HG03045 (cell line): ENCODE measurements at regions not wholly inside any gene's neighbourhood (a gene's known extent, or its start where the extent isn't known, plus 50 kb on each side); places are given as distances from the start of the nearest gene placed in this dataset.
"Not testable (repeated sequence)": the region's sequence is repeated elsewhere in the genome, so short reads cannot be mapped to it uniquely, and the experiment has no call there.

Experiments
- ATAC-seq: cut with Tn5 transposase; IDR thresholded peaks from one replicate; pipeline ENCODE4 v1.9.1; 2021; ENCODE audit warnings: mild to moderate bottlenecking, moderate library complexity; ENCODE audit not compliant: unreplicated experiment

DNA sequence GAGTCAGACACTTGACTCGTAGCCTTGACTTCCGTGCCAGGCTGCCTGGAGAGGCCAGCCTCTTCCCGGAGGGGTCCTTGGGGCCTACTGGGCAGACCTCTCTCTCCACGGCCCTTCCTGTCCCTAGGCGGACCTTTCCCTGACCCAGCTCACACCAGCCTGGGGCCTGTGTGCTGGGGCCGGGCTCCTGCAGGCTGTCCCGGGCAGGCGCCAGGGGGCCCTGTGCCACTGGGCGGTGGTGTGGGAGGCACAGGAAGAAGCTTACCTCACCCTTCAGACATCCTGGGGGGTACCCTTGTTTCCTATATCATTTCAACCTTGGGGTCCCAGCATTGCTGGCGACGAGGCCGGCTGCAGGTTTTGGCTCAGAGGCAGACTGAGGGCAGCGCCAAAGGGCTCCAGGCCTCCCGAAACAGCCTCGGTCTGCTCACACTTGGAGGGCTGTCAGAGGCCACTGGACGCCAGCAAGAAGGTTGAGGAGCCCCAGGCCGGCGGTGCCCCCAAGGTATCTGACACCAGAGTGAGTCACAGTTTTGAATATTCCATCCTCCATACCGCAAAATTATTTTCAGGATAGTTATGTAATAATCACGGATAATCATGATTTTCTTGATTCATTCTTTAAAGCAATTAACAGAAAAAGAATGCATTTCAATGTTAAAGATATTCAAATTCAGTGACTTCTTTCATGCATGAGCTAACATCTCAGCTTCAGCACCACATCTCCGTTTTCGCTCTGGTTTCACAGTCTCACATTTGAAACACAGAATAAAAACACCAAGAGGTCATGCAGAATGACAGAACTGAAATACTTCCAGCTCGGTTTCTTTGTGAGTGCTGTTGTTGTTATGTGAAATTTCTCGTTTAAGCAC lies 3967.6 kb upstream of the TPTE start:
- ATAC-seq = not testable (repeated sequence)

DNA sequence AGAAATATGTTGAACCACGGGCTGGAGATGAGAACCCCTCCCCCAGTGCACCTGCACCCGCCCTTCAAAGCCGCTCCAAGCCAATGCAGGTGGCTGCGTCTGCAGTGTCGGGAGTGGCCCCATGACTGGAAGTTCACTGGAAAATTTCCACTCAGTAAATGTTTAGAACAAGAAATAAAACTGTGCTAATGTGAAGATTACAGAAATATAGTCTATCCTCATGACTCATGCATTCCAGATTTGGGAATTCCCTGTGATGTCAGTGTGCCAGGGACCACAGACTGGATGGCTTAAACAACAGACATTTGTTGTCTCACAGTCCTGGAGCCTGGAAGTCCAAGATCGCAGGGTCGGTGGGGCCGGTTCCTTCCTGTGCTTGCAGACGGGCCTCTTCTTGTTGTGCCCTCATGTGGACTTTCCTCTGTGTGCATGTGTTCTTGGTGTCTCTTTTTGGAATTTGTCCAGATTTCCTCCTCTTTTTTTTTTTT lies 3967.0 kb upstream of the TPTE start:
- ATAC-seq = not testable (repeated sequence)

DNA sequence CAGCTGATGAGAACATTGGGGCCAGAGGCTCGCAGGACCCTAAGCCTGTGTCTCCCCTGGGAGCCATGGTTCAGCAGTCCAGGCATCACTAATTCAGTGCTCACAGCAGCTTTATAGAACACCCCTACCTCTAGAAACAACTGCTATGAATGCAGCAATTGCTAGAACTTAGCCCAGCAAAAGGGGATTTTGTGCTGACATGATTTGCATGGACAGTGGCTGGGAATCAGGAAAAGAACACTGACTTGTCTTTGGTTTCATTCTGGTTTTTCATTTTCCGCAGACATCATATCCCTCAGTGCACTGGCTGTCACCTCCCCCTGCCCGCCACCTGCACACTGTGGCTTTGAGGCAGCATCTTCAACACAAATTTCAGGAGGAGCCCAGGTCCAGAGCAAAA lies 3964.9 kb upstream of the TPTE start:
- ATAC-seq = not testable (repeated sequence)

DNA sequence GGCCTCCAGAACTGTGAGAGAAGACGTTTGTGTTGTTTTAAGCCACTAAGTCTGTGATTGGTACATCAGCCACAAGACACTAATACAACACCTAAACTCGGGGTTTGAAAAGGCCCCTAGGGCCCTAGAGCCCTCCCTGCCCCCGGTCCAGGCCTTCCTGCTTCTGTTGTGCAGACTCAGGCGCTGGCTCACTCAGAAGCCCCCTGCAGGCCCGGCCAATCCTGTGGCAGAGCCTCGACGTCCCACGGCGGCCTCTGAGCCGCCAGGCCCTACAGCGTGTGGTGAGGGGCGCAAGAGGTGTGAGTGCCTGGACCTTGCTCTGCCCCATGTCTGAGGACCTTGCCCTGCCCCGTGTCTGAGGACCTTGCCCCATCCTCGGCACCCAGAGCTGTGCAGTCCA lies 3964.0 kb upstream of the TPTE start:
- ATAC-seq = not testable (repeated sequence)

DNA sequence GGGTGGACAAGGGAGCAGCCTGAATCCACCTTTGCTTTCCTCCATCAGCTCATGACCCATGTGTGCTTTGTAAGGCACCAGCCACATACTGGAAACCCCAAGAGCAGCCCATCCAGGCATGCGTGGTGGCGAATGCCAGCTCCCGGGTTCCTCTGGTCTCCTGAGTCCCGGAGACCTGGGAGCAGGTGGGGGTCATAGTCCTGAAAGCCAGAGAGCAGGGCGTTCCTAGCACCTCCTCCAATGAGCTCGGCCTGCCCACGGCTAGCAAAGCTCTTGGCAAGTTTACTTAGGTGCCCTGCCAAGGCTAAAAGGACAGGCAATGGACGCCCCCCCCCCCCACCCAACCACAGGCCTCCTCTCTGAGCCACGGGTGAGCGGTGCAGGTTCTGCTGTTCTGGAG lies 3960.2 kb upstream of the TPTE start:
- ATAC-seq = not testable (repeated sequence)

DNA sequence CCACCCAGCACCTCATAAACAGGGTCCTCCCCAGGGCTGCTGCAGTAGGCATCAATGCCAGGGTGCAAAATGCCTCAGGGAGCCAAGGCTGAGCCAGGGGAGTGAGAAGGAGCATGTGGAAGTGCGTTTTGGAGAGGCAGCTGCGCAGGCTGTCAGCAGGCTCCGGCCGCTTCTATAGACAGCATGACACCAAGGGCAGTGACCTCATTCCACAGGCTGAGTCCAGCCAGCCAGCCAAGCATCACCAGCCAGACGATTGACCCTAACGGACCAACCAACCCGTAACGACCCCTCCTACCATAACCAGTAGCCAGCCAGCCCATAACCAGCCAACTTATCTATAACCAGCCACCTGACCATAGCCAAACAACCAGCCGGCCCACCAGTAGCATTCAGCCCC lies 3959.8 kb upstream of the TPTE start:
- not testable (repeated sequence) for ATAC-seq

DNA sequence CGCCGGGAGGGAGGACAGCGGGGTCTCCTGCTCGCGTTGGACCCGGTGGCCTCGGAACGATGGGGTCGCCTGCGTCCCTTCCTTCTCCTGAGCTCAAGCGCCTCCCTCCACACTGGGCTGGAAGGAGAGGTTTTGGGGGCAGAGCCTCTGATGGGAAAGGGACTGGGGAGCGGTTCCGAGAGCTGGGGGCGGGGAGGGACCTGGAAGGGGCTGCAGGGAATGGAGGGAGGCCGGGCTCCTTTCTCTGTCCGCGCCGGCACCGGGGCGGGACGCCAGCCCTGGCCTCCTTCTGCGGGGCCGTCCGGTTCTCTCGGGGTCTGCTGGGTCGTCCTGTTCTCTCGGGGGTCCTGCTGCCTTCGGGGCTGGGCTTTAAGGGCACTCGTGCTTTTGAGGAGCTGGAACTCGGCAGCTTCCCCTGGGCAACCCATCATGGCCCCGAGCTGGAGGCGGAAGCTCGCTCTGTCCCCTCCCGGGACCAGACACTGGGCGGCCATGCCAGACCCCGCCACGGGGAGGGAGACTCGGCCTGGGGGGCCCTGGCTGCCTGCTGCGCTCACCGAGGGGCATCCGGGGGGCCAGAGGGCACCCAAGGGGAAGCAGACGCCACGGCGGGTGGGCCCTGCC lies 3956.7 kb upstream of the TPTE start:
- ATAC-seq = not testable (repeated sequence)

DNA sequence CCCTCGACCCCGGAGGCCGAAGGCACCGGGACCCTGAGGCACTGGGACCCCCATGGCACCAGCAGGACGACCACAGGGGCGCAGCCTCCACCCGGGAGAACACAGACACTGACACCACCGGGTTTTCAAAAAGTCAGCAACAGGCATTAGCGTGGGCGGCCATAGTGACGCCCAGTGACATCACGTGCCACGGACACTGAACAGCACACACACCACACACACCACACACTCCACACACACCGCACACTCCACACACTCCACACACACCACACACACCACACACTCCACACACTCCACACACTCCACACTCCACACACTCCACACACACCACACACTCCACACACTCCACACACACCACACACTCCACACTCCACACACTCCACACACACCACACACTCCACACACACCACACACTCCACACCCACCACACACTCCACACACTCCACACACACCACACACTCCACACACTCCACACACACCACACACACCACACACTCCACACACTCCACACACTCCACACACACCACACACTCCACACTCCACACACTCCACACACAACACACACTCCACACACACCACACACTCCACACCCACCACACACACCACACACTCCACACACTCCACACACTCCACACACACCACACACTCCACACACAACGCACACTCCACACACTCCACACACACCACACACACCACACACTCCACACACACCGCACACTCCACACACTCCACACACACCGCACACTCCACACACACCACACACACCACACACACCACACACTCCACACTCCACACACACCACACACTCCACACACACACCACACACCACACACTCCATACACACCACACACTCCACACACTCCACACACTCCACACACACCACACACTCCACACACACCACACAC lies 3955.9 kb upstream of the TPTE start:
- not testable (repeated sequence) for ATAC-seq

DNA sequence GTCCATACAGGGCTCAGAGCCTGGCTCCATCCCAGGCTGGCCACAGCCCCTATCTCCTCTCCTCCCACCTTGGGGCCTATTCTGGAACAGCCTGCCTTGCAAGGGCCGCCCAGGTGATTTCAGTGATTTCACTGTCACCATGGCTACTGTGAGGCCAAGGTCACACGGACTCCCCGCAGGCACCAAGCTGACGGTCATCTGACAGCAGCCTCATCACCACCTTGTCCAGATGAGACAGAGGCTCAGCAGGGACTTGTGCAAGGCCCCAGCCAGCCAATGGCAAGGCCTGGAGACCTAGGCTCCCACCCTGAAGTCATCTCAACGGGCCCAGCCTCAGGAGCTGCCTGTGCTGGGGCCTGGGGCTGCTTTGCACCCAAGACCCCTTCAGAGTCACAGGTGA lies 3953.8 kb upstream of the TPTE start:
- ATAC-seq = not testable (repeated sequence)

DNA sequence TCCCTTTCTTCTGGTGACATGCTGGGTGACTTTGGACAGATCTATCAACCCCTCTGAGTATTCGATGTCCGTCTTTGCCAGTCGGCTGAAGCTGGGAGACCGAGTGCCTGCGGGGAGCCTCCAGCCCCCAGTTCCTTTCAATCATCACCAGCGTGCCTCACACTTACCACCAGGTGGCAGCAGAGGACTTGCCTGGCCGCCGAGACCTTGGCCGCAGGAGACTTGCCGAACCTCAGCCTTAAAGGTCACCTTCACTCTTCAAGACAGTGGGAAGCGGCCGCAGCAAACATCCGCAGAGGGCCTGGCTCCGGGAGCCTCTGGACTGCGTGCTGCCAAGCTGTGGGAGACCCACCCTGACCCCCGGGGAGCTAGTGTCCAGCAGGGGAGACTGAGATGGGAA lies 3952.2 kb upstream of the TPTE start:
- ATAC-seq = not testable (repeated sequence)

DNA sequence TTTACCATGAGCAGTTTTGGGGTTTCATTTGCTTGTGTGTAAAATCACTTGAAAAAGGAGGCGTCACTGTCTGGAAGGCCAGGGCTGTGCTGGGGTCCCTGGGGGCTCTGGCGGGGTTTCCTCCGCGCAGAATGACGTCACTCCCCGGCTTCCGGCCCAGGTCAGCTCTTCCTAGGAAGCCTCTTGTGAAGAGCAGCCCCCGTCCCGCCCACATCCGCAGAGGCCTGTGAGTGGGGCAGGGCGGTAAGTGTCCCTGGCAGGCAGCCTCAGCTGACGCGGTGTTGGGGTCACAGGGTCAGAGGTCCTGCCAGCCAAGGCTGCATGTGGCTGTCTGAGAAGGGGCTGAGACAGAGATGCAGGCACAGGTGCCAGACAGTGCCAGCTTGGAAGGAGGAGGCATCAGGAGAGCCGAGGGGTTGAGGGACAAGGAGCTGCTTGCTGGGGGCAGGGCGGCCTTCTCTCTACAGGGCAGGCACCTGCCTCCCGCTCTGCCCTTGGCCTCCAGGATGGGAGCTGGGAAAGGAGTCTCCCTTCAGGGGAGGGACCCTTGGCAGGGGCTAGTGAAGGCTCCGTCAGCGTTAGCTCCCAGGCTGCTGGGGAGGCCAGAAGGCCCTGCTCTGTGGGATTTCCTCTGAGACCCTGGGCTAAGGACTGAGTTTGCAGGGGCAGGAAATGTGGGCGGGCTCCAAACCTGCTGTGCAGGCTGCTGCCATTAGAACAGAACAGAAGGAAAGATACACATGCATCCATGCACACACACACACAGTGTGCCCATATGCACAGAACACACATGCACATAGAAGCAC lies 3951.6 kb upstream of the TPTE start:
- ATAC-seq = not testable (repeated sequence)

DNA sequence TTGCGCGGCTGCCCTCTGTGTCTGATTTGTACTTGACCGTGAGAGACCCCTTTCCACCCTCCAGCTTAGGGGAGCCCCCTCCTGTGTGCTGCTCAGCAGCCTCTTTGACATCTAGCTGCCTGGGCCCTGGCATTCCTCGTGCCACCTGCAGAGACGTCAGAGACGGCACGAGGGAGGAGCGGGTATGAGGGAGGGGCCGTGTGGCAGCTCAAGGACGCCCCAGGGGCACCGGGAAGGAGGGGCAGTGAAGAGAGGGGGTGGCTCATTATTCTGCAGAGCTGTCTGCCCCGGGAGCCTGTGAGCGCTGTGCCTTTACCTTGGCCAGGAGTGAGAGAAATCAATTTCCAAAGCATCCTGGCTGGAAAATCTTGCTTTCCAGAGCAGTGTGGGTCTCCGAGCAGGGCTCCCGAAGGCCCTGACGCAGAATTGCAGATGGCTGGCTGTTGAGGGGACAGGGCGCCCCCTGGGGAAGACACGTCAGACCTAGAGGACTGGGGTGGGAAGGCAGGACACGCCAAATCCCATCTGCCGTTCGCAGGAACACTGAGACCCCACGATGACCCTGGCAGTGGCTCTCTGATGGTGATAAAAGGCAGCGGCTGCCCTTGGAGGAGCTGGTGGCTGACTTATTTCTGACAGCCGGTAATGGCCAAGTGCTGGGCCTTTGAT lies 3950.5 kb upstream of the TPTE start:
- not testable (repeated sequence) for ATAC-seq

DNA sequence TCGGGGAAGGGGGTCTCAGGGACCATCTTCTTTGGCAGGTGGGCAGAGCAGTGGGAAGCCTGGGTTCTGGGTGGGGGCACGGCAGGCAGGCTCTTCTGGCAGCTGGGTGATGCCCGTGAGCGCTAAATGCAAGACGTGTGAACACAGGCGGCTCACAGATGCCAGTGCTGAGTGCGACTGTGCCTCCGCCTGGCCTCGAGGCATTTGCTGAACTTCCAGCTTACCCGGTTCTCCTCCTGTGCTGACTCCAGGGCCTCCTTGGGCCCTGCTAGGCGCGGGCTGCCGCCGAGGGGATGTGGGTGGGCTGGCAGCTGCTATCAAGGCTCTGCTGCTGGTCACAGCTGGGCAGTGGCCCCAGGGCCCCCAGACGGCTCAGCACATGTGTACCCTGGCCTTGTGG lies 3947.8 kb upstream of the TPTE start:
- not testable (repeated sequence) for ATAC-seq

DNA sequence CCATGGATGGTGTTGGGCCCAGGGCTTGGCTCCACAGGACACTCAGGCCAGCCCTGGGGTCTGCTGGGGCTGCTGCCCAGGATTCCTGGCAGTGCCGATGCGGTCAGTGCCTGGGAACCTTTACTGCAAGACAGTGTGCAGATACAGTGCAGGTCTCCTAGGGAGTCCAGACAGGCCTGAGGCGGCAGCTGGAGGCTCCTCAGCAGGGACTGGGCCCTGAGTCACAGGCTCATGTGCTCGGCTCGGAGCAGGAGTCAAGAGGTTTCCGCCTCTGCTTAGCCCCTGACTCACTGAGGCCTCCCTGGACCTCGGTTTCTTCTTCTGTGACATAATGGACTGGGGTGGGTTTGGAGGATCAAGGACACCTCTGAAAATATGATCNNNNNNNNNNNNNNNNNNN lies 3941.6 kb upstream of the TPTE start:
- ATAC-seq = not testable (repeated sequence)
